NCI-H1694 (cell line): ENCODE measurements at regions not wholly inside any gene's neighbourhood (a gene's known extent, or its start where the extent isn't known, plus 50 kb on each side); places are given as distances from the start of the nearest gene placed in this dataset.
"Not testable (repeated sequence)": the region's sequence is repeated elsewhere in the genome, so short reads cannot be mapped to it uniquely, and the experiment has no call there.

ENCODE experiments used
- DNase-seq: peaks from one replicate; lab custom pipeline; 2025; lab: John Stamatoyannopoulos, UW

DNA sequence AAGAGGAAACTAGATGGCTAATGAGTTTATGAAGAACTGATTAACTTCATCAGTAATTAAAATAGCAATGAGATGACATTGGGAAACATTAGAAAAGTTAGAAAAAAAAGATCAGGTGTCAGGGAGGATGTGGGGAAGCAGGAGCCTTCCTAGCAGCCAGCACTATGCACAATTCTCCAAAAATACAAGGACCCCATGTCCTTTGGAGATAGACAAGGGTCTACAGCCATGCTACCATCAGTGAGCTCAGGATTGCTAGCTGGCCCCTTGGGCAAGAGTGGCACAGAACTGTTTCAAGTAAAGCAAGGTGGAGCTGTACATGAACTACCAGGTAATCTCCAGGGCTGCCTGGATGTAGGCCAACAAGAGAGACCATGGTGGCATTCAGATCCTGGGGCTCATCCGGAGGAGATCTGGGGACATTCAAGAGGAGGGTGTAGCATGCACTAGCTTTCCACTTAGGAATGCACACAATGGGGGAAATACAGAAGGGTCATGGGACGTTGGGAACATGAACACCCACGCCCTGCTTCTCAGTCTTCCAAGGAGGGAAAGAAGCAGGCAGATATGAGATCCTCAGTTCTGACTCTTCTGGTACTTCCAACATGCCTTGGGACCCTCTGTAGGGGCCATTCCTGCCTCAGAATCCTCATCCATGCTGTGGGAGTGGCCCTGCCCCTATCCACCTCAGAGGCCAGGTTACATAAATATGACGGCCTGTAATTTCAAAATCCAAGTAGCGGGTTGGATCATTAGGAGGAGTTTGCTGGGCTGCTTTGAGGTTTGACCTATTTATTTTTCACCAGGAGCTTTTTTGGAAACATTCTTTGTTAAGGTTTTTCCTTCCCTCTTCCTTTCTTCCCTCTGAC, 82.2 kb upstream of the HABP2 start:
- DNase-seq, result no peak

DNA sequence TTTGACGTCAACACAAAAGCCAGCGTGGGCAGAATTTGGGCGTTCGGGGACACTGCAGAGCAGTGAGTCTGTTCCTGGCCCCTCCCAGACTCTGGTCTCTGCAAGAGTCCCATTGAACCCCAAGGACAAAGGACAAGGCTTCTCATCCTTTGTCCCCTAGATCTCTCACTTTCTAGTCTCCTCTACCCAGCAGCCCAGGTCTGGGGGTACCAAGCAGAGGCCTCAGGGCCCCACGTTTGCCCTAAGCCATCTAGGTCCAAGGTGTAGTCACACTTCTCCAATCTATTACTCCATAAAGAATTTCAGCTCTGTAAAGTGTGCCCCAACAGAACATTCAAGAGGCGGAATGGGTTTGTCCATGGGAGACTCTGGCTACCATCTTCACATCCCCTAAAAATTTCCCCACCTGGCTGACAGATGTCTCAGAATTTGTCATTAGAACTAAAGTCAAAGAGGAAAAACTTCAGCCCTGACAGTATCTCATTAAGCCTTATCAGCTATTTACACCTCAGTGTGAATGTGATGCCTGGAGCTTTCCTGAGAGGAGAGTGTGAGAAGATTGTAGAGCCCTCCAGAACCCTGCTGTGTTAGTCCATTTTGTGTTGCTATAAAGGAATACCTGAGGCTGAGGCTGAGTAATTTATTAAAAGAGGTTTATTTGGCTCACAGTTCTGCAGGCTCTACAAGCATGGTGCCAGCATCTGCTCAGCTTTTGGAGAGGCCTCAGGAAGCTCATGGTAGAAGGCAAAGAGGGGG, 81.4 kb upstream of the HABP2 start:
- no peak for DNase-seq

DNA sequence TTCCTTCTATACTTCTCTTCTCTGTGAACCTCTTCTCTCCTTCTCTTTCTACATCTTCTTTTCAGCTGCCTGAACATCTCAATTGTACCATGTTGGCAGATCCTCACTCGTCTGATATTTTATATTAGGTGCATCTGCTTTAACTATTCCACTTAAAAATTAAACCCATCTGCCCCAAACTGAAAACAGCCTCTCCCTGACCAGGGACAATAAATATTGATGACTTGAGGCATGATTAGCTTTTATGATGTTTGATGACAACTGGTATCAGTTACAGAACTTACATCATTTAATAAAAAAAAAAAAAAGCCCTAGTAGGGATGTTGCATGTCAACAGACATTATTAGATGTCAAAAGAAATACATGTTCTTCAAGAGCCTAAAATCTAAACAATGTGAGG, 79.8 kb upstream of the HABP2 start:
- DNase-seq, result no peak

DNA sequence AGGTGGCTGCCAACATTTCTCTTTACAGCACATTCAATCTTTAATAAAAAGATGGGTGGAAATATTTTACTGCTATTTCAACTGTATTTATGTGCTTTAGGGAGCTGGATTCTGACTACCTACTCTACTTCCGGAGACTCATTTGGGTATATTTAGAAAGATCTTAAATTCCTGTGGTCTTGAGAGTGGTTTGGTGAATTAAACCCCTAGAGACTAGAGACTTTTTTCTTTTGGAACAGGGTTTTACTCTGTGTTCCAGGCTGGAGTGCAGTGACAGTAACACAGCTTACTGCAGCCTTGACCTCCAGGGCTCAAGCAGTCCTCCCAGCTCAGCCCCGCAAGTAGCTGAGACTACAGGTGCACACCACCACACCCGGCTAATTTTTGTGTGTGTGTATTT, 79.0 kb upstream of the HABP2 start:
- no peak for DNase-seq

DNA sequence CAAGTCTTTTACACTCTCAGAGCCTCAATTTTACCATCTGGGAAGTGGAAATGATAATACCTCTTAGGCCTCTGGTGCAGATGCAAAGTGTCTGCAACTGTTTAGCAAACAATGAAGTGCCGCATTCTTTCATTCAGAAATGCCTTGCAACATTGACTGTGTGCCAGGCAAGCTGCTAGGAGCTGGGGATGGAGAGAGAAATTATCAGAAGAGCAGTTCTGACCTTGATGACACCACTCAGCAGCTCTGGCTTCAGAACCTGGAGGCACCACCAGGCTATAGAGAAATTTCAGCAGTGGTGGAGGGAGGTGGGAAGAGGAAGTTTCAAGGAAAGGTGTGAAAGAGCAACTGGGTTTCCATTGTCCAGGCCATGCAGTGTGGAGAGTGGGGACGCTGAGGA, 78.1 kb upstream of the HABP2 start:
- DNase-seq, result no peak

DNA sequence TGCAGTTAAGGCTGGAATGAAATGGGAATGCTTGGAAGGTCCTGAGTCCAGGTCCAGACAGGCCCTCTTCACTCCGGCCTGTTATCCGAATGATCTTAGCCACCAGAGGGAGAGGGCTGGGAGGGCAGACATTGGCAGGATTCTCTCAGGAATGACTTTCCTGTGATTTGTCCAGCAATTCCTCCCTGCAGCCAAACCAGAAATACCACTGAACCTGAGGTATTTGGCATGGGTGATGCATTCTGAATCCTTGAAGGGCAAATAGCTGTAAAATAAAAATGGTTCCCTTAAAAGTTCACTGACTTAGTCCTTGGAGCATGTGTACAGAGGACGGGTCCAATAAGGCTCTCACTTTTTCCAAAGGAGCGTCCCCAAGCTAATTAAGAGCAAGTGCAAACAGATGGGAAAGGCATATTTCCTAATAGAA, 77.5 kb upstream of the HABP2 start:
- no peak for DNase-seq

DNA sequence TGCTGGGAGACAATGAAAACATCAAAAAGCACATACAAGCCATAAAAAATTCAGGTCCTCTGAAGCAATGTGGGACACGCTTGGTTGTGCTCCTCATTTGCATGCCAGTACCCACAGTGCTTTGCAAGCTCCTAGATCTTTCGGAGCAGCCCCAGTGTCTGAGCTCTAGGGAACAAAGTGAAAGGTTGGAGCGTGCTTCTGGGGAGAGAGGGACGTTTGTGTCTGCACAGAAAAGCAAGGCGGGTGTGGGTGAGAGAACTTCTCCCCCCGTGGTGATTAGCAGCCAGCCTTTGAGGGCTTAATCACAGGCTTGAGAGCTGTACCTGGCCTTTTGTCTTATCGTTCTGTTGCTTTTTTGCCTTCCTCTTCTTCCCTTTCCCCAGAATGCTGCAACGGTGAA, 76.7 kb upstream of the HABP2 start:
- DNase-seq, result no peak

DNA sequence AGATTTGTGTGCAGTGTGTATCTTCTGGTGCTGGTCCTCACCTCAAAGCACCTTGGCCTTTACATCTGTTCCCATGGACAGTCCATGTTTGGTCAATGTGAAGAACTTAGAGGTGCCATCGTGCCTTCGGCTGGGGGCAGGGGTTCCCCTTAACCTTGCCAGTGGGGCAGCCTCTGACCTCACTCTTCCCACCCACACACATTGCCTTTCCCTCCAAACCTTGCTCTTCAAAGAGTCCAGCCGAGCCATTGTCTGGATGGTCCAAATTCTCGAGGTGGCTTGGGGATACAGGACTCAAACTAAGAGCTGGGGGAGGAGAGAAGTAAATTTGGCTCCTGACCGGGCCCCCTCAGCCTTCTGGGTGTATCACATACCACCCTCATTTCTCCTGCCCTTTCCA, 76.2 kb upstream of the HABP2 start:
- DNase-seq, result no peak

DNA sequence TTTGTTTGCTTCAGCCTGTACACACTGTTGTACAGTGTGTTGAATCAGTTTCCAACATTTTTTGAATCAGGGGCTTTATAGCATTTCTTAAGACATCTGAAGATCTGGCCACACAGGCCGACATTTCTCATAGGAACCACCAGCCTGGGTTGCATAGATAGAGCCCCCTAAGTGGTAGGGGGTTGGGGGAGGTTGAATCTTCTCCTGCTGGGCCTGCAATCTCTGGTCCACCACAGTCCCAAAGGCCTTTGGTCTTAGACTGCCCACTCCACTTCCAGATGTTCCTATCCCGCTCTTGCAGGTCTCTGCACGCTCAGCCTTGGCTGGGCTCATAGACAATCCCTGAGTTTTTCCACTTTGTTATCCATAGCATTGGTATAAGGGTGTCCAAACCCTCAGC, 75.4 kb upstream of the HABP2 start:
- DNase-seq, result no peak

DNA sequence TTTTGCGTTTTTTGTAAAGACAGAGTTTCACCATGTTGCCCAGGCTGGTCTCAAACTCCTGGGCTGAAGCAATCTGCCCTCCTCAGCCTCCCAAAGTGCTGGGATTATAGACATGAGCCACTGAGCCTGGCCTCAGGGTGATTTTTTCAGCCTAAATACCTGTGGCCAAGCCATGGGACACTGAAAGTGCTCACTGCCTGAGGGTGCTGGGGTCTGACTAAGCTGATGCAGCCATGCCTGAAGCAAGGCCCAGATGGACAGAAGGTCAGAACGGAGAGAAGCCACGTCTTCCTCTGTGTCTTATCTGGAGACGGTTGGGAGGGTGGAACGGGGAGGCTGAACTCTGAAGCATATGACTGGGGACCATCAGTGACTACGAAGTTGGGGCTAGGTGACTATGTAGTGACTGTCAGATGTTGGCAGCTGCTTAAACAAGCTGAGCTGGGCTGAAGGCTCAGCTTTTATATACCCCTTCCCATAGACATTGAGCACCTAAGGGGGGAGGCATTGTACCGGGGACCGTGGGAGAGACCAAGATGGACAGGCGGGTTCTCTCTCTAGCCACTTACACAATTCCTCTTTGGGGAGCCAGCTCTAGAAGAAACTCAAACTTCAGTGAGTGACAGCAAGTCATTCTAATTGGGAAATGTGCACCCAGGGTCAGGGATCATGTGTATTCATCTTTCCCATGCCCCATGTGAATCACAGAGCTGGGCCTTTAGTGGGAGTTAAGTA, 73.3 kb upstream of the HABP2 start:
- no peak for DNase-seq

DNA sequence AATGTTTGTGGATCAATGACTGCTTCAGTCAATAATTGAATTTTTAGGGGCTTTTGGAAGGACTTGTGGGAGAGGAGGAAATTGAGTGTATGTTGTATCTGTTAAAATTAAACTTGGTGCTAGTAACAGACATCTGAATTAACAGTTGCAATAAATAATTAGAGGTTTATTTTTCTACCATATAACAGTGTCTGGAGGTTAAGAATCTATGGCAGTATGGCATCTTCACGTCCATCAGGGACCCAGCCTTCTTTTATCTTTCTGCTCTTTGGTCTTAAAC, 72.8 kb upstream of the HABP2 start:
- no peak for DNase-seq

DNA sequence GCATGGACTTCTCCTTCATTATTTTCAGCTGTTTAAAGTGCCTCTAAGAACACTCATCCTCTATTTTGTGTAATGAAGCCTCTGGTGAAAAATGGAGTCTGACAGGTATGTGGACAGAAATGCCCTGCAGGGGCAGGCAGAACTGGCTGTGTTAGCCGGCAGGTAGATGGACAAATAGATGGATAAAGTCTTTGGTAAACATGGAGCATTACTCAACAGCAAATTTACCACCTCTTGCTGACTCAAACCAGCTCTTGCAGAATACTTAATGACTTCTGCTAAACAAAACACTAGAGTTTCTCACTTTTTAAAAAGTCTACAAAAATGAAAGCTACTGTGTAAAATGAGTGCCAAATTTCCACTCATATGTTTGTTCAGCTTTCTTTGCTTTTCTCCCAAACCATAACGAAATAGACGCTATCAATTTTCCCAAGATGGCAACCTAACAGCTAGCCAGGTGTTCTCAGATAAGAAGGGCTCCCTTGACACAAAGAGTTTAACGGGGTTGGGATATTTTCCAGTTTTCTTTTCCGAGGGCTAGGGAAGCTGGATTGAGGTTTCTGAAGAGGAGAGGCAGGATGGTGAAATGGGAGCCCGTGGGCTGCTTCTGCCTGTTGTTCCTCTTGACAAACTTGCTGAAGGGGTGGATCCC, 71.9 kb upstream of the HABP2 start:
- no peak for DNase-seq

DNA sequence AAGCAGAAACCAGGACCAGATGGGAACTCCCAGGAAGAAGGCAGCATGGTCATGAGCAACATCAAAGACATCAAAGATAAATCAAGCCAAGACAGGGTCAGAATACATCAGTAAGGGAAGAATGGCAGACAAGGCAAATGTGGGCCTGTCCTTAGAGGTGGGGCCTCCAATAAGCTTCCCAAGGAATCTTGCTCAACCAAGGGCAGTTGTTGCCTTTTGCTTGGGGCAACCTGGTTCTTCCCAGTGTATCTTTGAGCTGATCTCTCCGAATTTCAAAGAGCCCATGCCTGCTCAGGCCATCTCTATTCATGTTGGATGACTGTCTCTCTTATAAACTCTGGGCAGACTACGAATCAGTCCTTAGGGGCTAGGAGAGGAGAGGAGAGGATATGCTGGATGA, 68.4 kb upstream of the HABP2 start:
- DNase-seq, result no peak

DNA sequence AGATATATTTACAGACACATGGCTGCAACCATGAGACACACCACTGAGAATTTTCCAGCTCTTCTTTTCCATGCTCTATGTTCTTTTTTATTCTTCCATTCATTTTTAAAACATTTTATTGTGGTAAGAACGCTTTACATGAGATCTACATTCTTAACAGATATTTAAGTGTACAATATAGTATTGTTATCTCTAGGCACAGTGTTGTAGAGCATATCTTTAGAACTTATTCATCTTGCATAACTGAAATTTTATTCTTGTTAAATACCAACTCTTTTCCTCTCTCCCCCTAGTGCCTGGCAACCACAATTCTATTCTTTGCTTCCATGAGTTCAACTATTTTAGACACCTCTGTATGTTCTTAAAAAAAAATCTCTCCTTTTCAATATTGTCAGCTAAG, 67.1 kb upstream of the HABP2 start:
- no peak for DNase-seq

DNA sequence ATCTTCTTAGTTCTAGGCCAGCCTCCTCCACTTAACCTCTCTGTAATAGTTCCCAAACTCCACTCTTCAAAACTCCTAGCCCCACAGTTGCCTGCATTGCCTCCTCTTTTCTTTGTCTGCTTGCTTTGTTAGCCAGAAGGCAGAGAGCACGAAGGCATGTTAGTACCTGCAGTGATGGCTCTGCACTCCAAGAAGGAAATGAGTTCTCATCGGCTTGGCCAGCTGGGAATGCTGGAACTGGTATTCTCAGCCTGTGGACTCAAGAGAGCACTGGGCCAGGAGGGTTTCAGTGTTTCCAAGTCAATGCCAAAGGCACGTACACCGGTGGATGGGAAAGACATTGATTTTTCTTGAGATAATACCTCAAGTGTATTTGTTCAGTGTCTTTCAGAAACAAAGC, 66.3 kb upstream of the HABP2 start:
- no peak for DNase-seq

DNA sequence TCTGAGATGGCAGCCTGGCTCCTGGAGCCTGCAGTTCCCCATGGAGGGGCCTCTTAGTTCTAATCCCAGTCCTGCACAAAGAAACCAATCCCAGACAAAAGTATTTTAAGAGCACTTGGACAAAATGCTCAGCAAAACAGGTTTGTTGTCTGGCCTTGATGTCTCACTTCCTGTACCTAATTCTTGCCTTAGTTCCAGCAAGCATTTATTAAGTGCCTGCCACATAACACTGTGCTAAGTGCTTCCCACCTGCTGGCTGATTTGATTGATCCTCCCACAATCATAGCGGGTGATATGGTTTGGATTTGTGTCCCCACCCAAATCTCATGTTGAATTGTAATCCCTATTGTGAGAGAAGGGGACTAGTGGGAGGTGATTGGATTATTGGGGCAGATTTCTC, 65.7 kb upstream of the HABP2 start:
- DNase-seq, result no peak

DNA sequence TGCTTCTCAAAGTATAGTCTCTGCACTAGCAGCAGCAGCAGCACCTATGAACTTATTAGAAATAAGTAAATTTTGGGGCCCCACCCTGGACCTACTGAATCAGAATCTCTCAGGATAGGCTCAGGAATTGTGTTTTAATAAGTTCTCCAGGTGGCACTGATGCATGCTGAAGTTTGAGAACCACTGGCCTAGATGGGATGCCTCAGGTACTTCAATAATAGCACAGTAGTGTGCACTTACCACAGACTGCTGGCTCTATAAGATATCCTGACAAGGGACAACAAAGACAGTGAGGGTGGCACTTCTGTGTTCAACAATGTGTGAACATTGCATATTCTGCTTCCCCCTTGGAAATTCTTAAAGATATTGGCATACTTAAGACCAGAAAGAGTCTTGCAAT, 64.7 kb upstream of the HABP2 start:
- DNase-seq, result no peak

DNA sequence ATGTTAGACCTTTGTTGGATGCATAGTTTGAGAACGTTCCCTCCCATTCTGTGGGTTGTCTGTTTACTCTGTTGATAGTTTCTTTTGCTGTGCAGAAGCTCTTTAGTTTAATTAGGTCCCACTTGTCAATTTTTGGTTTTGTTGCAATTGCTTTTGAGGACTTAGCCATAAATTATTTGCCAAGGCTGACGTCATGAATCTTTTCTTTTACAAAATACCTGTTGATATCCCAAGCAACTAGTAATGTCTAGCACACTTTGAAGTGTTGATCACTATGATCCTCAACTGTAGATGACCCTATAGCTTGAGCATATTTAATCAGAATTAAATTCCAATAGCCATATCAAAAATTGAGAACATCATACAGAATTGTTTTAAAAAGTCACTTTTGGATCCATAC, 63.3 kb upstream of the HABP2 start:
- not testable (repeated sequence) for DNase-seq

DNA sequence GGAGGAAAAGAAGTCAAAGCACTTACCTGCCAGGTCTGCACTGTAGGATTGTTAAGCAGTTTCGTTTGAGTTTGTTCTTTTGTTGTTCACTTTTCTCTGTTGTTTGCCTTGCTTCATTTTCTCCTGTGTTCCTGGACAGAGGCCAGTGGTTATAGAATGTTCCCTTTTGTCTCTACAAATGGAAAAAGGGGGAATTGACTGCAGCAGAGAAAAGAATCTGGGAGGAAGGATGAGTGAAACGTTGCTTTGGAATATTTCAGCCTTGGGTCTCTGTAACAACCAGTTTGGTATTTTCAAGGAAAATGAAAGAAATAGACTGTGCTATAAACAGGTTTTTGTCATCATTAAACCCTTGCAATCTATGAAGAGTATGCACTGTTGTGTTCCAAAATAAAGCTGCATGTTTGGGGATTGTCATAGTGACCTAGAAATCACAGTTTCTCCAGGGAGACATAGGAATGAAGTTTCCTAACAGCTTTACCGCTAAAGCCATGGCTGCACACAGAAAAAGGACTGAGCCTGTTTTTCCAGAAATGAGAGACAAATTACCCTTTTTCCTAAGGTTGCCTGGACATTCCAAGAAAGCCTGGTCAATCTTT, 60.8 kb upstream of the HABP2 start:
- no peak for DNase-seq

DNA sequence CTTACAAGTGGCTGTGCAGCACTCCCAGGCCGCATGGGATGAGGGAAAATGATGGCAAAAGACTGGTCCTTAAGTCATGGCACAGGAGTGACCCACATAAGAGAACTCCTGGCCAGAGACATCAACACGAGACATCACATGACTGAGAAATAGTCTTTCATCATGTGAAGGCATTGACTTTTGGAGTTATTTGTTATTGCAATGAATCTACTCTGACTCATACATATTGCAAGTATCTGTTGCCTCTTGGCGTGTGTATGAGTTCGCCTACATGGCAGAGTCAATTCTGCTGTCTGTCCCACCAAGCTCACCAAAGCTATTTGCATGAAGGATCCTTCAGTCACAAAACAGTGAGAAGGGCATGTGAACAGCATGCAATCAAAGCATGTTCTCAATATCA, 59.7 kb upstream of the HABP2 start:
- DNase-seq, result no peak

DNA sequence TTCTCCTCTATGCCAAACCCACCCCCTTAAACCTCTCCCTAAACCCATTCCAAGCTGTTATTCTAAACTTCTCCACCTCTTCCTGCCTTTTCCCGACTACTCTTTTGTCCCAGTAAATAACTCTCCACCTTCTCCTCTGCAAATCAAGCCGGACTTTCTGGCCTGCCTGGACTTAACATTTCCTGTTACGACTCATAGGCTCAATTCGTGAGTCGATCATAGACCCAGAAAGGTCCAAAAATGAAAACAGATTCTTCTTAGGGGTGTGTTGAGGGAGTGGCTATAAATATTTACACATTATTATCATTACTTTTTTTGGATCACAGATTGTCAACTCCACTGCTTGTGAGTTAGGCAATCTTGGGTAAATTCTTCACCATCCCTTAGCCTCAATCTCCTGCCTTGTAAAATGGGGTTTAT, 59.0 kb upstream of the HABP2 start:
- DNase-seq, result no peak

DNA sequence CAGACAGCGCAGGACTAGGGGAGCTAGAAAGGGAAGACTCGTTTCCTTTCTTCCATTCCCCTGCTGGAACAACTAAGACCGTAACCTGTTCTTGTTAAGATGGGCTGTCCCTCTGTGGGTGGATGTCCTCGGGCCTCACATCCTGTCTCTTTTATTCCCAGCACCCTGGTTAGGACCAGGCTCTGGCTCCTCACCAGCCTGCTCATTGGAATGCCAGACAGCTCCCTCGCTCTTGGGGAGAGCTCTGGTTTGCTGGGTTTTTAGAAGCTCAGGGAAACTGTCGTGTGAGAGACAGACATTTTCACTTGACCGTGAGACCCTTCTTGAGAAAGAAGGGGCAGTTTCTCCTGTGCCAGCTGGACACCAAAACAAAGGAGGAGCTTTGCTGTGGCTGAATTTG, 58.1 kb upstream of the HABP2 start:
- no peak for DNase-seq
